GM18505 (cell line): ENCODE measurements at regions not wholly inside any gene's neighbourhood (a gene's known extent, or its start where the extent isn't known, plus 50 kb on each side); places are given as distances from the start of the nearest gene placed in this dataset.

Experiments used
- ATAC-seq: cut with Tn5 transposase; IDR thresholded peaks from one replicate; pipeline ENCODE4 v1.9.1; 2021; ENCODE audit not compliant: unreplicated experiment
- POLR2A ChIP-seq: IDR thresholded peaks from 4 replicates; pipeline ENCODE4 v1.6.1; 2011; ENCODE audit warnings: borderline replicate concordance; ENCODE audit not compliant: insufficient read depth, insufficient read length; ENCODE audit errors: extremely low read depth

DNA sequence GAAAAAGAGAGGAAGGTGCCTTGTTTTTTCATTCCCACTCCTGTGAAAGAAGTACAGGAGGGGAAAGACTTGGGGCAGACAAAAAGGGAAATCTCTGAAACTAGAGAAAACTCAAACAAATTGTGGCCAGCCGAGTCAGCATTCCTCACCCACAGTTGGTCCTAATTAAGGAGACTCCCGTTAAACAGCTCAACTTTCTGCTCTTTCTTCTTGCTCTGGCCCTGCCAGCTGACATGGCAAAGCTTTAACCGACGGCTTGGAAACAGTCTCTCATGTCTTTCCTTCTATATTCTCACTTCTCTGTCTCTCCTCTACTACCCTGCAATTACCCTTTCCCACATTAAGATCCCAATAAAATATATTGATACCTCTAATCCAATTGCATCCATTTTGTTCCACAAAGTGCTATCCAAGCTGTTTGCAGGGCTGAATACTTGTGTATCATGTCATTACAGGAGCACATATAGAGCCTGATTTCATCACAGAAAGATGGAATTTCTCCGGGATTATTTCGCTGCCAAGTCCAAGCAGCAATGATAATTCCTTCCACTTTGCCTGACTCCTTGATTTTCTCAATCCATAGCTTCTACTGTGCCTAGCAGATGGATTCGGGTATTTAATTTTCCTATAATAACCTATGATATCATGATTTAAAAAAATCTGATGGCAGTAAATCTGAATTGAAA is 65.4 kb upstream of the IPO9 start:
- TF ChIP-seq POLR2A, result no peak
- ATAC-seq, result no peak

DNA sequence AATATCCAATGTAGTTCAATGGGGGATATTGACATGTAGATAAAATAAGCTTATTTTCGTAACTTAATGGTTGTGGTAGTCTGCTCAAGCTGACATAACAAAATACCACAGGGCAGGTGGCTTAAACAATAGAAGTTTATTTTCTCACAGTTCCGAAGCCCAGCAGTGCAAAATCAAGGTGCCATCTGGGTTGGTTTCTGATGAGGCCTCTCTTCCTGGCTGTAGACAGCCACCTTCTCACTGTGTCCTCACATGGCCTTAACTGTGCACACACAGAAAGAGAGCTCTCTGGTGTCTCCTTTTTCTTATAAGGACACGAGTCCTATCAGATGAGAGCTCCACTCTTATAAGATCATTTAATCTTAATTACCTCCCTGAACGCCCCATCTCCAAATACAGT is 64.8 kb upstream of the IPO9 start:
- no peak for TF ChIP-seq POLR2A
- ATAC-seq, result no peak

DNA sequence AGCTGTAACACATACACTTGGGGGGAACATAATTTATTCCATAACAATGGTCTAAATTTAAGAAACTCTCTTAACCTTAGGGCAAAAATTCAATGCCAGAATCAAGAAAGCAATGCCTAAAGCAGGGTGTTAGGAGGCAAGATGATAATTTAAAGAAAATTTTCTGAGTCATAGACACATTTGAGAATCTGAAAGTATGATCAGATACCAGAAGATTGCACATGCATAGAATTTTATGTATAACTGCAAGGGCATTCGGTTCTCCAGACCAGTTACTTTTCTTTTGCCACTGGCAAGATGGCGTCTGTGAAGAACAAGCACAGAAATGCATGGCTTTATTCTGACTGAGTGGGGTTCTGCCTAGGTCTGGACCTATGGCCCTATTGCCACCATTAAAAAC is 64.4 kb upstream of the IPO9 start:
- ATAC-seq, result no peak
- TF ChIP-seq POLR2A, result no peak

DNA sequence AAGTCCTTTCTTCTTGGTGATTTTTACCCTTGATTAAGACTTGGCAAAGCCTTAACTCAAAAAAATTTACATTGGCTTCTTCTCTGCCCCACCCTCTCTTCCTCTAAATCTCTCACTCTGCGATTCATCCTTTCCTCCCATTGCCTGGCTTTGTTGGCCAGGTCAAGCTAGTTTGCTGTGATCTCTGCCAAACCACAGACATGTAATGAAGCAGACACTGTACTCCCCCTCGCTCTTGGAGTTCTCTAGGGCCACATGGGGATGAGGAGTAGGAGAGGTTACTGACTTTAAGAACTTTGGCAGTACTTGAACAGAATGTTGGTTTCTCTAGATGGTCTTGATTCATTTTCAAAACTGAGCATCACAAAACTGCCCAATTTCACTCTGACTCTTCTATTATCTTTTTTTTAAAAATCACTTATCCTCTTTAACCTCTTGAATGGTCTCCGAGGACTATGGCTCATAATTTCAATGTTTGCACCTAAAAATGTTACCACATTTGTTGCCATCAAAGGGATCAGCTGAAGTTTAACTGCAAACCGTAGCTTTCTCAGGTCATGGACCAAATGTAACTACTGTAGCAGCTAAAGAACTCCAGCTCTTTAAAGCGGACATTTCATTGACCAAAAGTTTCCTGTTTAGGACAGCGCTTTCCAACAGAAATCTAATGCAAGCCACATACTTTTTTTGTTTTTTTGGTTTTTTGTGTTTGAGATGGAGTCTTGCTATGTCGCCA is 62.7 kb upstream of the IPO9 start:
- ATAC-seq, result no peak
- TF ChIP-seq POLR2A, result no peak

DNA sequence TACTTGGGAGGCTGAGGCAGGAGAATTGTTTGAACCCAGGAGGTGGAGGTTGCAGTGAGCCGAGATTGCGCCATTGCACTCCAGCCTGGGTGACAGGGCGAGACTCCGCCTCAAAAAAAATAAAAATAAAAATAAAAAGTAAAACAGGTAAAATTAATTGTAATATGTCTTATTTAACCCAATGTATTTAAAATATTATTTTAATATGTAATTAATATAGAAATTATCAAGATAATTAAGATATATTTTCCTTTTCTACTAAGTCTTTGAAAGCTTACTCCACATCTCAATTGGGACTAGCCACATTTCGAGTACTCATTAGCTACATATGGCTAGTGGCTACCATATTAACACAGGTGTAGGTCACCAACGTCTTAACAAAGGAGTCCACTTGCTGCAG is 61.6 kb upstream of the IPO9 start:
- ATAC-seq, result no peak
- no peak for TF ChIP-seq POLR2A

DNA sequence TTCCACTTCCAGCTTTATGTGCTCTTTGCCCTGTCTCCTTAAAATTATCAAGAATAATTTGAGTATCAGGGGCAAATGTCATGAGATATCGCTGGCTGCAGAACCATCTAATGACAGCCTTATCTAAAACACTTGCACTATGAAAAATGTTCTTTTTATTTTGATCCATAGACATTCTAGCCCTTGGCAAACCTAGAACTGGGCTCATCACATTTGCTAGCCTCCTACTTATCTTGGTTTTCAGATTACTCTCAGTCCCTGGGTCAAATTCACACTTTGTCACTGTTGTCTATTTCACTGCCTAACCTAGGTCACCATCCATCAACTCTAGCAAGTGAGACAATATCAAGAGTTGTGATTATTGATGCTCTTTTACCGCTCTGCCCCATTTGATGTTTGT is 59.9 kb upstream of the IPO9 start:
- TF ChIP-seq POLR2A, result no peak
- no peak for ATAC-seq

DNA sequence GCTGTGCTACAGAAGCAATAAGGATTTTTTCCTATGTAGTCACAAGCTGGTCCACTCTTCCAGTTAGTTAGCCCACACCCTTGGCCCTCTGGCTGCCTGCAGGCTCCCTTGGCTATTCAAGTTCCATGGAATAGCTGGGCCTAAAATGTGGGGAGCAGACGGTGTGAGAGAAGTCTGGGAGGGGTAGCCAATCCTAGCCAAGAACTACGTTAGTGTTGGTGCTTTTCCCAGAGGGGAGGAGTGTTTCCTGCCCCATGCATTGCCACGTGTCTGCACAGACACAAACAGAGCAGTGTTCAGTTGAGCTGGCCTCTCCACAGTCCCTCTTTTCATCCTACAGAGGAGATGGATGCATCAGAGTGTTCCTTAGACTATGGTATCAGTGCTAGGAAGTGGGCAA is 59.0 kb upstream of the IPO9 start:
- TF ChIP-seq POLR2A, result no peak
- ATAC-seq, result no peak

DNA sequence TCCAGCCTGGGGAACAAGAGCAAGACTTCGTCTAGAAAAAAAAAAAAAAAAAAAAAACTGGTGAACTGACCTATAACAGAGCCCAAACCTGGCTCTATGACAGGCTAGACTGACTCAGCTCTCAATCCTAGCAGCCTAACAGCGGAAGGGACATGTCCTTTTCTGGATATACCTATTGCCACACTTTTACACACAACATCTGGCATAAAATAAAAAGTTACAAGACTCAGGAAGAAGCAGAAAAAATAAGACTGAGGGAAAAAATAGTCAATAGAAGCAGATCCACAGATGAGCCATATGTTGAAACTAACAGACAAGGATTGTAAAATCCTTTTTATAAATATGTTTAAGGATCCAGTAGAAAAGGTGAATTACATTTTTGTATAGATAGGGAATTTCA is 57.5 kb upstream of the IPO9 start:
- TF ChIP-seq POLR2A, result no peak

DNA sequence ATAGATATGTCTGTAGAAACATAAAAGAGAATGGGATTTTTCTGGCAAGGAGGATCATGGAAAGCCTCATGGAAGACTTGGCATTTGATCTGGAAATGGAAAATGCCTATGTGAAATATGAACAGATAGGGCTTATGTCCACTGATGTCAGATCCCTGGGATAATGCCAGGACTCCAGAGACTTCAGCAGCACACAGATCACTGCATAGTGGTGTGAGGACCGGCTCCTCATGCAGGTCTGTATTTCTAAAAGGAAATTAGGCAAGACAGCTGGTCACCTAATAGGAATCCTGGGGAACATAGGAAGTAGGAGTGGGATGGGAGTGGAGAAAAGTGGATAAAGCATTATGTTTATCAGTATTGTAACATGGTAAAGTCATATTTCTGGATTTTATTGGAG is 56.8 kb upstream of the IPO9 start:
- no peak for TF ChIP-seq POLR2A
- ATAC-seq, result no peak

More for the DNA sequence above, 57.5 kb upstream of the IPO9 start:
- ATAC-seq, result no peak

DNA sequence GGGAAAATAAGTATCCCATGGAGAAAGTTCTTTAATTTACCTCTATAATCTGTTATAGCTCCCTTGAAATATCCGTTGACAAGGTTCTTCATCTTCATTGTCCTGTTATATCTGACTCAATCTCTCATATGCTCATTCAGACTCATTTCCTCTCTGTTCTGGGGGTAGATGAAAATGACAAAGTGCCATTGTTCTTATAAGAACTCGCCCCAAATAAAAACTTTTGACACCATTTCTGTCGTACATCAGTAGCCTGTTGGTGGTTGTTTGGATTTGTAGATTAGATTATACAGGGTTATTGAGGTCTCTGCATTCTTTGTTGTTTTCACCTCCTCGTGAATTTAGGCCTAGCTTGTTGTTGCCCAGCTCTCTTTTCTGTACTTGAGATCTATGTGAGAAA is 55.2 kb upstream of the IPO9 start:
- ATAC-seq, result no peak
- TF ChIP-seq POLR2A, result no peak

DNA sequence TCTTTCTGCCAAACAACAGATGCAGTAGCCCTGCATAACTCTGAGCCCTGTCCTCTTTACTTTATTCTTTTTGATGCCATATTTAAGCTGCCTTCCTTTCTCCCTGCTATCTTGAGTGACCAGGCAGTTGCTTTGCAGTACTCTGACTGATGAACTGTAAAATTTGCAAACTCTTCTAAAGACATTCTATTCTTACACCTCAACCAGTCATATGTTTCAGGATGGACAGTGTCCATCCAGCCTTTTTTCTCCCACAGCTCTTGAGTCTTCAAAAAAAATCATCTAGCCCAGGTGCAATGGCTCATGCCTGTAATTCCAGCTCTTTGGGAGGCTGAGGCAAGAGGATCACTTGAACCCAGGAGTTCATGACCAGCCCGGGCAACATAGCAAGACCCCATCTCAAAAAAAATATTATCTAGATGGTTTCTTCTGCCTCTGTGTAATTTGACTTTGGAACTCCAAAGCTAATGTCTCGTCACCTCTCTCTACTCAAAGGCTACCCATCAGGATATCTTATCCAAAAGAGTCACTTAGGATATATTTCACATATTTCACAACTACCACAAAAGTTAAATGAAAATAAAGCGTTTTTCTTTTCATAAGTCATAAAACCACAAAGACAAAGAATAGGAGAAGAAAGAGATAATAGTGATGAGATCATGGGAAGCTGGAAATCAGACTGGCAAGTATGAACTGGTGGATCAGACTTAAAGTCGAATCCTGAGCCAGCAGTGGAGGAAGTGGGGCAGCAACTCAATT is 54.6 kb upstream of the IPO9 start:
- TF ChIP-seq POLR2A, result no peak
- no peak for ATAC-seq

DNA sequence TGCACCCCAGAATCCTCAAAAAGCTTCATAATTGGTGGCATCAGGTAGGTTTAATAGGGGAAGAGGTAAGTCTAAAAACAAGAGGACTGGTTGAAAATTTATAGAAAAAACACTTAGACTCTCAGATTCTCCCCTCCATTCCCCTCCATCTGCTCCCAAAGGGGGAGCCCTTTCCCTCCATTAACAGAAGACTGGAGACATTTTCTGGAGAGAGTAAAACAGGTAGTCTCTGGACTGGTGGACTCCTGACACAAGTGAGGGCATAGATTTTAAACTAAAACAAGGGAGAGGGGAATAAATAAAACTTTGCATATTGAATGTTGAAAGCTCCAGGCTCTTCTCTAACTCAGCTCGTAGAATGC is 54.0 kb upstream of the IPO9 start:
- ATAC-seq, result no peak

DNA sequence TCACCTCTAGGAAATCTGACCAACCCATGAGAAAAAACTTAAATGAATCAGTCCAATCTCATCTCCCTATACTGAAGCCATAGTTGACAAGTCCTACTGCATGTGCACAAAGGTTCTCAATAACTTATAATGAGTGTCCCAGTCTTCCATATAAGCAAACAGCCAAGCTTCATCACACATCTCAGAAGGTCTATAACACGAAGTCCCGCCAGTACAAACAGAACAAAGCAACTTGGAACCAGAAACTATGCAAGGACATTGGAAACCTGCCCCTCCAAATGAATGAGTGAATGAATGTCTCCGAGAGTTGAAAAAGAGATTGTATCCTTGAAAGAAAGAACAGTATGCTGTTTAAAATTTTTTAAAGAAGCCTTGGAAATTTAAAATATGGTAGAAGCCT is 53.6 kb upstream of the IPO9 start:
- no peak for ATAC-seq
- no peak for TF ChIP-seq POLR2A

More for the DNA sequence above, 54.0 kb upstream of the IPO9 start:
- no peak for TF ChIP-seq POLR2A

DNA sequence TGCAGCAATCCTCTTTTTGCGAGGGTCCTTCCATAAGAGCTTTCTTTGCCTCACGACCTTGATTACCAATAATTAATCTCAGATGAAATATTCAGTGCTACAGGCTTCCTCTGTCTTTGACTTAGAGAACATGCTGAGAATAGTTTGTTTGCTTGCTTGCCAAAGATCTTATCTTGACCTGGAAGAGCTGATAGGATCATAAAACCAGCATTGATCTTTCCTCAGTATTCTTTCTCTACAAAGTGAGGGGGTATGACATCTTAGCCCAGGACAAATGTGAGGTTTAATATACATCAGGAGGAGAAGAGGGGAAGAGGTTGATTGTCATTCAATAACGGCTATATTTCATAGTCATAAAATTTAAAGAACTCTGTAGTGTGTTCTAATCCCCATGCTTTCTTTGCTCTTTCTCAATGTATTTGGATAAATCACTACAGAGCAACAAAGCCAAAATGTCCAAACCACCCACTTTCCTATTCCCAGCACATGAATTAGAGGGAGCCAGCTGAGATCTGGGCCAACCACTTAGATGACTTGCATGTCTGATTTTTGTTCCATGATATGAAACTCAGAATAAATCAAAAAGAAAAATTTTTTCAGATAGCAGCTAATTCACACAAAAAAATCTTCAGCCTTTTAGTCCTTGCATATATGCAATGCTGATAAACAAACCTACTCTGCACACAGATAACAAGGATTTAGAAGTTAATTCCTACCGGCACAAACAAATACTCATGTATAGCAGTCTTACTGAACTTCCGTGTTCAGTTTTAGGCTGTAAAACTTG is 50.5 kb upstream of the IPO9 start:
- TF ChIP-seq POLR2A, result no peak
- no peak for ATAC-seq
